HG02610 (cell line): ENCODE measurements at regions not wholly inside any gene's neighbourhood (a gene's known extent, or its start where the extent isn't known, plus 50 kb on each side); places are given as distances from the start of the nearest gene placed in this dataset.
"Not testable (repeated sequence)": the region's sequence is repeated elsewhere in the genome, so short reads cannot be mapped to it uniquely, and the experiment has no call there.

Experiments
- ATAC-seq: cut with Tn5 transposase; IDR thresholded peaks from one replicate; pipeline ENCODE4 v1.9.1; 2021; ENCODE audit warnings: mild to moderate bottlenecking, moderate library complexity; ENCODE audit not compliant: unreplicated experiment

DNA sequence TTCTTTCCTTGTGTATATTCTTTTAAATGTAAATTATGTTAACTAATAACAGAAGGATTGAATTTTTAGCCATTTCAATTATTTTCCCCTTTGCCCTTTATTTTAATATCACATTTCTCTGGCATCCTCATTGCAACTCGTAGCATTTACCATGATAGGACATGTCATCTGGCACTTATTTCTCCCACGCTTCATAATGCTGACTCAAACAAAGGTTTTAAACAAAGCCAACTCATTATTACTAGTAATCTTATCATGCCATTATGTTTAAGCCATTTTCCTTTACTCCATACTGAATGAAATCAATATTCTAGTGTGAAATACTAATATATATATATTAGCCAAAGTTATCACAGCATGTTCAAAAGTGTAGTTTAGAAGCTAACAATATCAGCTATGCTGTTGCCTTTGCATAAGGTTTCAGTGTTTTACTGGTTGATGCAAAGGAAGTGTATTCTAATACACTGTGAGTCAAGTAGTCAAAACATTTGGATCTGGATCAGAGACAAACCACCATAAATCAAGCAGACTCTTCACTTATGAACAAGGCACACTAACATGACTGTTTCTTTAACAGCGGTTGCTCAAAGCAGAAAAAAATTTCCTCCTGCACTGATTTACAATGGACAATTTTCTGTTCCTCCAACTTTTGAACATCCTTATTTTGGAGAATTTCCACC lies 281.6 kb downstream of the SLC7A11 start:
- no peak for ATAC-seq

DNA sequence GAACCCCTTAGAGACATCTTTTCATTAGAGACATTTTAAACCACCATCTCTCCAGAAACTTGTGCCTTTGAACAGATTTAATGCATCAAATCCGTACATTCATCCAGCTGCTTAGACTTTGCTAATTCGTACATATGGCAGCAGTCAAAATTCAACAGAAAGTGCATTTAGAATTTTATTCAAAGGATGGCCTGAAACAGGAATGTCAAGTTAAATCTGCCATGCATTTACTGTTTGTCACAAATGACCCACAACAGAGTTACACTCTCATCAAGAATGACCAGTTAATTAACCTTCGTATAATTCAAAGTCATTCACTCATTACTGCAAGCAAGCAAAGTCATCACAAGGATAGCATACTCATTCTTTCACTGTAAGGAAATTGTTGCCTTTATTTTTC lies 284.3 kb downstream of the SLC7A11 start:
- ATAC-seq: no peak

DNA sequence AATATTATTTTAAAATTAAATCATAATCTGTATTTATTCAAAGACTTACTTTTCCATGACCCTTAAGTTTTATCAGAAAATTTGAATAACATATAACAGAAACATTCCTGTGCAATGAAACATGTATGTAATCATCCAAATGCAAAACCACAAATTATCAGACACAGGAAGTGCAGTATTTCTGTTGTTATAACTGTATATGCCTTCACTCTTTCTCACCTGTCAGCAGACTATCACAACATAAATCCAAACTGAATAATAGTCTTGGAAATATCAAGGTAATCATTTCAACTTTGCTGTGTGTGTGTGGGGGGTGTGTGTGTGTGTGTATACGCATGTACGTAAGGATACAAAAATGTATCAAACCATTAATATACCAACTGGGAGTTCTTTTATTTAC lies 285.9 kb downstream of the SLC7A11 start:
- ATAC-seq: no peak

DNA sequence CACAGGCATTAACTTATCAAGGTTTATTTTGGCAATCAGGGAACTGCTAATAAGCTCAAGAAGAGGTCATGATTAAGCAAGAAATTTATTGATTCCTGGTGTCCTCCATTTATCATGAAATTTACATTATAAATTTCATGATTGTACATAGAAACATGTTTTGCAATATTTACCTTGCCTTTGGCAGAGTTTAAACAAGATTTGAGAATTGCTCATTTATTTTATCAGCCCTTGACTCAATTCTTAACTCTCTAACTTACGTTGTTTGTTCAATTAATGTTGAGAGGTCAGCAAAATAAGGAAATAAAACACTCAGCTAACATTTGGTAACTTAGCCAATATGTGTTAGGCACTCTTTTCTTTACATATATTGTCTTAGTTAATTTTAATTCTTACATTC lies 286.6 kb downstream of the SLC7A11 start:
- ATAC-seq: no peak

DNA sequence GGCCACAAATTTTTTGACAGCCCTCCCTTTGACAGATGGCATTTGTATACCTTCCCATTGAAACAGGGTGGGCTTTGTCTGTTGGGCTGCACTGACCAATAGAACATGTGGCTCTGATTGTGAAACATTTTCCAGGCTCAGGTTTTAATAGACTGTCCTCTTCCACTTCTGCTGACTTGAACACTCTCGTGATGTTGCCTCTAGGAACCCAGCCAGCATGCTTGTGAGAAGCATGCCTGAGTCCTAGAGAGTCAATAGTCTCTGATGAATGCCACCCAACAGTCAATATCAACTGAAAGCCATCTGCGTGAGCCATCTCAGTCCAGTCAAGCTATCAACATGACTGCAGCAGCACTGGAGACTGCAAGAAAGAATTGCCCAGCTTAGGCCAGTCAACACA lies 290.0 kb downstream of the SLC7A11 start:
- ATAC-seq: no peak

DNA sequence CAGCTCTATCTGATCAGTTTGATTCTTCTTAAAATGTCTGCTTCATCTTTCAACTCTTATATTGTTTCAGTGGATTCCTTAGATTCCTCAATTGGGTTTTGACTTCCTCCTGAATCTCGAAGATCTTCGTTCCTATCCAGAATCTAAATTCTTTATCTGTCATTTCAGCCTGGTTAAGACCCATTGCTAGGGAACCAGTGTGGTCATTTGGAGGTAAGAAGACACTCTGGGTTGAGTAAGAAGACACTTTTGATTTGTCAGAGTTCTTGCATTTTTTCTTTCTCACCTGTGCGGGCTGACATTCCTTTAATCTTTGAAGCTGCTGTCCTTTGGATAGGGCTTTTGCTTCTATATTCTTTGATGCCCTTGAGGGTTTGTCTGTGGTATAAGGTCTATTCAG lies 291.9 kb downstream of the SLC7A11 start:
- no peak for ATAC-seq

DNA sequence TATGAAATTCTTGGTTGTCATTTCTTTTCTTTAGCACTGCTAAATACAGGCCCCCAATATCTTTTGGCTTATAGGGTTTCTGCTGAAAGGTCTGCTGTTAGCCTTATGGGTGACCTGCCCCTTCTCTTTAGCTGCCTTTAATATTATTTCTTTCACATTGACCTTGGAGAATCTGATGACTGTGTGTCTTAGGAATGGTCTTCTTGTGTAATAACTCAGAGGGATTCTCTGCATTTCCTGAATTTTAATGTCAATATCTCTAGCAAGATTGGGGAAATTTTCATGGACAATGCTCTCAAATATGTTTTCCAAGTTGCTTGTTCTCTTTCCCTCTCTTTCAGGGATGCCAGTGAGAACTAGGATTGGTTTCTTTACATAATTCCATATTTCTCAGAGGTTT lies 292.4 kb downstream of the SLC7A11 start:
- ATAC-seq: no peak

DNA sequence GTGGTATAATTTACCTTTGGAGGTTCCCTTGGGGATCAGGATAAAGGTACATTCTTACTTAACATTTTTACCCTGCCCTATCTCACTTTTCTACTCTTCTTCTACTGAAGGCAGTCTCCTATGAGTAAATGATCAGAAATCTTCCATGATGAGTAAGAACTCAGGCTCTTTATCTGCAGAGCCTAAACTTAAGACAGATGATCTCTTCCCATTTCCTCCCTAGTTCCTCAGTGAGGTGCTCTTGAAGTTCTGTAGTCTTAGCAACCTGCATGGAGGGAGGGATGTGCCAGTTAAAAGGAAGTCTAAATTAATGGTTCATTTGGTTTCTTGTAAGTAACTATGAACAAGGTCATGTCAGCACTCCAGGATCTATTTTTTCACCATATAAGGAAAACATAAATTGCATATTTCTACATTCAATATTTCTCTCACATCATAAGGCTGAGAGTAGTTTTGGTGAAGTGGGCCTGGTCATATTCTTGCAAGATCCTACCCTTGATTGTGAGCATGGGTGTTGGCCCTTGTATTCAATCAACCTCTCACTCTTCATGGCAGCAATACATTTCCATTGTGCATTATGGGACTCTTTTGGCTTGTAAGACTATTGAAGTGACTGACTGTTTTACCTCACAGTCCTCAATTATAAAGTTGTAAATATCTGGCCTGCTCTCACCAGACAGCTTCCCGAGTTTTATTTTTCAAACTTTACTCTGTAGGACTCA lies 295.5 kb downstream of the SLC7A11 start:
- ATAC-seq: no peak

DNA sequence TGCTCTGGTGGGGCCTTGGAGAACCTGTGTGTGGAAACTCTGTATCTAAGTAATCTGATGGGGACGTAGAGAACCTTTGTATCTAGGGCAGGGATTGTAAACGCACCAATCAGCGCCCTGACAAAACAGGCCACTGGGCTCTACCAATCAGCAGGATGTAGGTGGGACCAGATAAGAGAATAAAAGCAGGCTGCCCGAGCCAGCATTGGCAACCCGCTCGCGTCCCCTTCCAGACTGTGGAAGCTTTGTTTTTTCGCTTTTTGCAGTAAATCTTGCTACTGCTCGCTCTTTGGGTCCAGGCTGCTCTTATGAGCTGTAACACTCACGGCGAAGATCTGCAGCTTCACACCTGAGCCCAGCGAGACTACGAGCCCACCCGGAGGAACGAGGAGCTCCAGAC lies 299.3 kb downstream of the SLC7A11 start:
- not testable (repeated sequence) for ATAC-seq

DNA sequence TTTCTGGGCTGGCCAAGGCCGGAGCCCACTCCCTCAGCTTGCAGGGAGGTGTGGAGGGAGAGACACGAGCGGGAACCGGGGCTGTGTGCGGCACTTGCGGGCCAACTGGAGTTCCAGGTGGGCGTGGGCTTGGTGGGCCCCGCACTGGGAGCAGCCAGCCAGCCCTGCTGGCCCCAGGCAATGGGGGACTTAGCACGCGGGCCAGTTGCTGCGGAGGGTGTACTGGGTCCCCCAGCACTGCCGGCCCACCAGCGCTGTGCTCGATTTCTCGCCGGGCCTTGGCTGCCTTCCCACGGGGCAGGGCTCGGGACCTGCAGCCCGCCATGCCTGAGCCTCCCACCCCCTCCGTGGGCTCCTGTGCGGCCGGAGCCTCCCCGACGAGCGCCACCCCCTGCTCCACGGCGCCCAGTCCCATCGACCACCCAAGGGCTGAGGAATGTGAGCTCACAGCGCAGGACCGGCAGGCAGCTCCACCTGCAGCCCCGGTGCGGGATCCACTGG lies 300.1 kb downstream of the SLC7A11 start:
- not testable (repeated sequence) for ATAC-seq

DNA sequence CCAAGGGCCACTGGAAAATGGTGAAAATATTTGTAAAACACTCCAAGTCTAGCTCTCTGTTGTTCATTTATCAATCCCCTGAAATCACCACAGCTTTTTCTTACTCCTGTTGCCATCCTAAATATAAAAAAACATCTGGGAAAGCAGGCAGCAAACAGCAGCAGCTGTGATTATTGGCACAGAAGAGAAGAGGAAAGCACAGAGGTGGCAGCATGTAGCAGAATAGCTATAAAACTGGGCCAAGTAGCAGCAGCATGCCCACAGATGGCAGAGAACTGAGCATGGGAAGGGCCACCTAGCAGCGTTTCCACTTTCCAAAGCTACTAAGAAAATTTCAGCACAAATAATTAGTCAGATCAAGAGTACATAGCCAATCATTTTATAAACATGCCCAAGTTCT lies 307.2 kb downstream of the SLC7A11 start:
- no peak for ATAC-seq

DNA sequence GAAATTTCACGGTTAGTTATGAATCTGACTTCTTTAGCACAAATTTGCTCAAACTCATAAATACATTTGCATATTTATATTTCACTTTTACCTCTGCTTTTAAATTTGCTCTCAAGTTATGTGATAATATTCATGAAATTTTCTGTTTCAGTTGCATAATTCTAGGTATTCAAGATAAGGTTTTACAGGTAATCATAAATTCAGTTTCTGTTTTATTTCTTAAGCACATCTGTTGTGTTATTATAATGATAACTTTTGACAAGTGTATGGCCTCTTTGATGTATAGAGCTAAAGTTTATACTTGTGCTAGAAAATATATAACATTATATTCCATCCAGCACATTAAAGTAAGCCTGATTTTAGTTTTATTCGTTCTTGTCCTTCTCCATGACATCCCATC lies 308.1 kb downstream of the SLC7A11 start:
- ATAC-seq: no peak

DNA sequence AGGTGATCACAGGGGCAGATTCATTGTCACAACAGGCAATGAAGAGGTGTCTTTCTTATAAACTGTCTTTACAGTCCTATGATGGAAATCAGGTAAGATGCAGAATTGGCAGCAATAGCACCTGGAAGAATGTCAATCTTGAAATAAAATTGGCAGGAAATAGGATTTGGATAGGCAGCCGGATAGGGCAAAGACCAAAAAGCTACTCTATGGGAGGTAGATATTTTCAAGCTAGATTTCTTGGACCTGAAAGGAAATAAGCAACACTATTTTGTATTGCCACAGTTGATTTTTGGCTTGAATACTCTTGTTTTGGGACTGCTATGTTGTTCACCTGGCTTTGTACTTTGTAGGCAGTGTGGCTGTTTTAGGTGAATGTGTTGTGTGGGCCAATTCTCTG lies 314.2 kb downstream of the SLC7A11 start:
- ATAC-seq: no peak

DNA sequence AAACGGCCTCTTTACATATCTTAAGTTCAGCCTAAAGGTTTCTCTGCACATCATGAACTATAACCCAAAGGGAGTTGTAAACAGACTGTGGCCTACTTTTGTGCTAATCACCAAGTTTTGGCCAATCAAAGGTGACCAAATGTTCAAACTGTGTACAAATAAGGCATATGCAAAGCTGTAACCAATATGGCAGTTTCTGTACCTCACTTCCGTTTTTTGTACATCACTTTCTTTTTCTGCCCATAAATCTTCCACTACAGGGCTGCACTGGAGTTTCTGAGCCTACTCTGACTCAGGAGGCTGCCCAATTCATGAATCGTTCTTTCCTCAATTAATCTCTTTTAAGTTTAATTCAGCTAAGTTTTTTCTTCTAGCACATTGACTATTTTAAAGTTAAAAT lies 318.7 kb downstream of the SLC7A11 start:
- no peak for ATAC-seq

DNA sequence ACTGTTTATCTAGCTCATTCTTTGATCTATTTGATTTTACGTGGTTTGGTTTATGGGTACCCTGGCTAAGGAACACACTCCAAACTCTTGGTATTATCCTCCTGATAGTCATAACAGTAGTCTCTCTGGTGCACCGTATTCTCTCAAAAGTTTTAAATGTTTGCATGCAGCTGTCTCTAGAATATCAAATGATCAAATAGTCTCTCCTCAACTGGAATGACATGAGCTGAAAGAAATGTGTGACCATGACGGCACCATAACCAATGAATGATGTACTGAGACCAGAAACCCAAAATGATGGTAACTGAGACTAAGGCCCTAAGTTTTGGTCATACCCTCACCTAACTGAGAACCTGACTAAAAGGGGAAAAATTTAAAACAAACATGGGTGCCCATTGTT lies 319.4 kb downstream of the SLC7A11 start:
- ATAC-seq: no peak

DNA sequence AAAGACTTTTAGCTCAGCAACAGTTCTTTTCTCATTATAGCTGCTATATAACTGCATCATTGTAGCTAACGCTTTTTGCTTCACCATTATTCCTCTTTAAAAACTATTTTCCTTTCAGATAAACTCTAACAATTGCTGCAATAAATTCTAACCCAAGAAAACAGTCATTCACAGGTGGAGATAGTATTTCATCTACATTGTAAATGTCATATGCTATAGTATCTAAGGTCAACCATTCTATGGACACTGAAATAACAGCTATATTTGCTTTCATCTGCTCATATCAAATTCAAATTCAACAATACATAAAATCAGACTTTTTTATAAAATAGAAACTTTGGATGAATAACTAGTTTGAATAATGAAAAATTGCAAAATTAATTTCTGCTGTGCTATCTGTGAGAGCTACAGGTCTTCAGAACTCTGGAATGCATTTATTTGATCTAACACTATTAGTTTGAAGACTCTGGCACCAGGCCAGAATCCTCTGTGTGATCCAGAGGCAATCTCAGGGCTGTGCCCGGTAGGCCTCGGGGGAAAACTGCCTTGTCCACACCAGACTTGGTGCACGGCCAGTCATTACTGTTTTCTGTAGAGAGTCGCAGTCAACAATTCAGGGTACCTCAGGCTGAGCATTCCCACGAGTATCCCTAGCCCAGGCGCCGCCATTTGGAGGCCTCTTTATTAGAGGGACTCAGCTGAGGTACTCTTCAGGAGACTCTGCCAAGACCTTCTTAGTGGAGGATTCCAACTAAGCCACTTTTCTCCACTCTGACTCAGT lies 332.4 kb downstream of the SLC7A11 start:
- ATAC-seq: no peak

DNA sequence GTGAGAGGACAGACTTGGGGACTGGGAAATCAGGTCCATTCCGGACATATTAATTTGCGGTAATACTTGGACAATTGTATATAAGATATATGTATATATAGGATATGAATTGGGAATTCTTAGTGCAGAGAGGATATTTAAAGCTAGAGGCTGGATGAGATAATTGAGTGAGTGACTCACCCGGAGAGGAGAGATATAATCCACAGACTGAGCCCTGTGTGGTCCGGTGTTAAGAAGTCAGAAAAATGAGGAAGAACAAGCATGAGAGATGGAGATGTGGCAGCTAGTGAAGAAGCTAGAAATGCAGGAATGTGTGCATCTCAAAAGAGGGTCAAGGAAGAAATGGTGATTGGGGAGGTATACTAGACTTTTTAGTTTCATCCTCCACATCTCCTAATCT lies 336.2 kb downstream of the SLC7A11 start:
- ATAC-seq: no peak

DNA sequence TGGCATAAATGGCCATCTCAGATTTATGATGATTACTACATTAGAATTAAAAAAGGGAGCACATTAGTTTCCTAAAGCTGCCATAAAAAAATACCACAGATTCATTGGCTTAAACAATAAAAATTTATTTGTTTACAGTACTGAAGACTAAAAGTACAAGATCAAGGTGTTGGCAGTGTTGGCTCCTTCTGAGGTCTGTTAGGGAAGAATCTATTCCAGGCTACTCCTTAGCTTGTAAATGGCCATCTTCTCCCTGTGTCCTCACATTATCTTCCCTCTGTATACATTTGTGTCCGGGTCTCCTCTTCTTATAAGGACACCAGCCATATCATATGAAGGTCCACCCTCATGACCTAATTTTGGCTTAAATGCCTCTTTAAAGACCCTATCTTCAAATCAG lies 341.0 kb downstream of the SLC7A11 start:
- no peak for ATAC-seq

DNA sequence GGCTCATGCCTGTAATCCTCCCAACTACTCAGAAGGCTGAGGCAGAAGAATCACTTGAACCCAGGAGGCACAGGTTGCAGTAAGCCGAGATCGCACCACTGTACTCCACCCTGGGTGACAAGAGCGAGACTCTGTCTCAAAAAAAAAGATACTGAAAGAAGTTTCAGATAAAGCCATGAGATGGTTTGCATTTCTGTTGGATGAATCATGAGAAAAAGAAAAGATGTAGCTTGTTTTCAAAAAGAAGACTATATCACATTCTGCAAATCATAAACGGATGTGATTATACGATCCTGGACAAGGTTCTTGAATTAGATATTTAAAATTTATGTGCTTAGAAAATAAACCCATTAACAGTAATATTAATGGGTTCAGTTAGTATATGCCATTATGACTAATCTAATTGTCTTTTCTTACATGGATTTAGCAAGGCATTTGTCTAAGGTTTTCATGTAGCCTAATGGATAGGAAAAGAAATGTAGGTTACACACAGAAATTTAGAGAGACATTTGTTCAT lies 345.9 kb downstream of the SLC7A11 start:
- ATAC-seq: no peak

DNA sequence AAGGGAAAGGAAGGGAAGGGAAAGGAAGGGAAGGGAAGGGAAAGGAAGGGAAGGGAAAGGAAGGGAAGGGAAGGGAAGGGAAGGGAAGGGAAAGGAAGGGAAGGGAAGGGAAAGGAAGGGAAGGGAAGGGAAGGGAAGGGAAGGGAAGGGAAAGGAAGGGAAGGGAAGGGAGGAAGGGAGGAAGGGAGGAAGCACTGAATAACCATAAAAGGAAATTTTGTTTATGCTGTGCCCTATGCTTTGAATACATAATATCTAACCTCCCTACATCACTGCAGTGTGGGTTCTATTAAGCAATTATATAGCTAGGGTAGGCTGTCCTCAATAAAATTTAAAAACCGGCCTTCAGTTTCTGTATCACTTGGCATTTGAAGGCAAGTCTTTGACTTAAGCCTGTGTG lies 346.6 kb downstream of the SLC7A11 start:
- ATAC-seq: not testable (repeated sequence)

DNA sequence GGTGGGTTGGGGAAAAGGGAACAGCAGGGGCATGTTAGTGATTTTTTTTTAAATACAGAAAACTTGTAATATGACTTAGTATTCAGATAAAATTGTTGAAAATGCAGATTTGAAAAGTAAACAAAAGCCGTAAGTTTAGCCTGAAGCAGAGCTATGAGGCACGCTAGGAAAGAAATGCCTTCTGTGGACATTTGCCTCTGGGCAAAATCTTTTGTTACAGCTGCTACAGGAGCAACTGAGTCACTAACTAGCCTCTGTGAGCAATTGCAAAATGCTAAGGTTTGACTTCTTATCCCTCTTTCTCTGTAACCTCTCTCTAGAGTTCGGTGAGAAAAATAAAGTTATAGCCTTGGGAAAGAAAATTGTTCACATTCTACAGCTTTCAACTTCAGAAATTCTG lies 350.0 kb downstream of the SLC7A11 start:
- no peak for ATAC-seq

DNA sequence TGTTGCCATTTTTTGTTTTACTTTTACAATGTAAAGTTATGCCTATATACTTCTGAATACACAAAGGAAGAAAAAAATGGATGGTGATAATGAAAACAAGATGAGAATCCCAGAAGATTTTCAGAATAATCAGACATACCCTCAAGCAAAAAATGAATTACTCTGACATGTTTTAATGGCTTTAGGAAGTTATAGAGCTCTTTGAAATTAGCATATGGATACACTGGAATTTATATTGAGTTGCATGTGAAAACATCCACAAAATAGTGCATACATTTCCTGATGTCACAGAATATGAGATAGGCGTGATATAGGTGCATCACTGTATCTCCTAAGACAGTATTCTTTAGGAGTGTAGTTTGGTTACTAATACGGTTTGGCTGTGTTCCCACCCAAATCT lies 351.3 kb downstream of the SLC7A11 start:
- no peak for ATAC-seq
